Nephron (organoid): ENCODE measurements at regions not wholly inside any gene's neighbourhood (a gene's known extent, or its start where the extent isn't known, plus 50 kb on each side); places are given as distances from the start of the nearest gene placed in this dataset.
A peak's percentile ranks its signal among the peaks of the same experiment; 100 is the strongest.

Source experiments
- H3K27ac Mint-ChIP-seq, 3 experiments: 2 replicates each; pipeline ENCODE4 v1.8.0; 2020; ENCODE audit warnings: mixed read lengths in 3 of 3, mild to moderate bottlenecking in 2 of 3, moderate library complexity in 1 of 3
- H3K27me3 Mint-ChIP-seq: 2 replicates; pipeline ENCODE4 v1.8.0; 2021; ENCODE audit warnings: low read depth, mild to moderate bottlenecking, moderate library complexity, mixed read lengths
- H3K36me3 Mint-ChIP-seq: 2 replicates; pipeline ENCODE4 v1.8.0; 2020; ENCODE audit warnings: low read depth, mixed read lengths
- H3K4me1 Mint-ChIP-seq: 2 replicates; pipeline ENCODE4 v1.8.0; 2020; ENCODE audit warnings: mixed read lengths
- H3K4me3 Mint-ChIP-seq, 3 experiments: 2 replicates each; pipeline ENCODE4 v1.8.0; 2020; ENCODE audit warnings: mild to moderate bottlenecking in 3 of 3, mixed read lengths in 3 of 3, moderate library complexity in 2 of 3
- H3K9me3 Mint-ChIP-seq: 2 replicates; pipeline ENCODE4 v1.8.0; 2020; ENCODE audit warnings: mixed read lengths
- TF ChIP-seq, protein P1 (sequence below), 3 experiments: fragments of 200-600 bp; sonication (generic); IDR thresholded peaks; one replicate each; pipeline ENCODE4 v1.5.0; 2021; ENCODE audit warnings: antibody characterized with exemption in 3 of 3; ENCODE audit not compliant: unreplicated experiment in 3 of 3

DNA sequence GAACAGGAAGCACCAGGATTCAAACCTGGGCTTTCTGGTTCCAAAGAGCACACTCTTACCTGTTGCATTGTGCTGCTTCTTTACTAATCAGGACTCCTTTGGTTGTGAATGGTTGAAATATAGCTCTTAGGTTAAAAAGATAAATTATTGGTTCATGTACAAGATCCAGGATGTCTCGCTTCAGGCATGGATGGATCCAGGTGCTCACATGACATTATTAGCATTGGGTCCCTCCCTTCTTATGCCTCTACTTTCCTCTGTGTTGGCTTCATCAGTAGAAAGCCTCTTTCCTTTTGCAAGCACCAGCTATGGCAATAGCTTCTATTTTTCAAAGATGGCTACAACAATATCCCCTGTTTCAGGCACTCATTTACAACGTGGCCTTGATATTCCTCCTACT, 217.7 kb upstream of the SULF2 start:
- TF ChIP-seq, protein P1, sequence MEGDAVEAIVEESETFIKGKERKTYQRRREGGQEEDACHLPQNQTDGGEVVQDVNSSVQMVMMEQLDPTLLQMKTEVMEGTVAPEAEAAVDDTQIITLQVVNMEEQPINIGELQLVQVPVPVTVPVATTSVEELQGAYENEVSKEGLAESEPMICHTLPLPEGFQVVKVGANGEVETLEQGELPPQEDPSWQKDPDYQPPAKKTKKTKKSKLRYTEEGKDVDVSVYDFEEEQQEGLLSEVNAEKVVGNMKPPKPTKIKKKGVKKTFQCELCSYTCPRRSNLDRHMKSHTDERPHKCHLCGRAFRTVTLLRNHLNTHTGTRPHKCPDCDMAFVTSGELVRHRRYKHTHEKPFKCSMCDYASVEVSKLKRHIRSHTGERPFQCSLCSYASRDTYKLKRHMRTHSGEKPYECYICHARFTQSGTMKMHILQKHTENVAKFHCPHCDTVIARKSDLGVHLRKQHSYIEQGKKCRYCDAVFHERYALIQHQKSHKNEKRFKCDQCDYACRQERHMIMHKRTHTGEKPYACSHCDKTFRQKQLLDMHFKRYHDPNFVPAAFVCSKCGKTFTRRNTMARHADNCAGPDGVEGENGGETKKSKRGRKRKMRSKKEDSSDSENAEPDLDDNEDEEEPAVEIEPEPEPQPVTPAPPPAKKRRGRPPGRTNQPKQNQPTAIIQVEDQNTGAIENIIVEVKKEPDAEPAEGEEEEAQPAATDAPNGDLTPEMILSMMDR (IDR thresholded peaks at IDR 0.05; ENCODE audit: unreplicated experiment in 3 of 3) = no peak
- Mint-ChIP-seq H3K27me3 (peaks cover 7% of the 10 kb centered on the region), H3K4me3 (no peak overlapping the region), H3K27ac (peak overlapping the region in 1 of 3 experiments; percentile 16), H3K36me3 (peaks cover 3% of the 10 kb centered on the region), H3K9me3 (peaks cover 12% of the 10 kb centered on the region), H3K4me1 (peaks cover 20% of the 10 kb centered on the region)

DNA sequence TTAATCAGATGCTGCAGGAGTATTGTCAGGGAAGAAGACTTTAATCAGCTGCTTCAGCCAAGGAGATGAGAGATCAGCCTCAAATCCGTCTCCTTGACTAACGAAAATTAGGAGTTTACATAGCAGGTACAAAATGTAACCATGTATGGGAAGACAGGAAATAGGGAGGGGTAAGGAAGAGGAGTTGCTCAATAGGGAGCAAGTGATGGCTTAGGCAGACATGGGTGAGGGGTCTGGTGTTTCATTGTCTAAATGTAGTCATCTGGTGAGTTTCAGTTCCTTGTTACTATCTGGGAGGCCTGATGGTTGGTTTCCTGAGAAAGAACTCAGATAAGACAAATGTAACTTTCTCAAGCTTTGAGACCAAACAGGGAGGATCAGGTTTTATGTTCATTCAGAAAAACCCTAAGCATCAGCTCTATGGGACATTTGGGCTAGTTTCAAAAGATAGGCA, 217.3 kb upstream of the SULF2 start:
- Mint-ChIP-seq H3K27me3 (peaks cover 7% of the 10 kb centered on the region), H3K36me3 (peaks cover 3% of the 10 kb centered on the region)

DNA sequence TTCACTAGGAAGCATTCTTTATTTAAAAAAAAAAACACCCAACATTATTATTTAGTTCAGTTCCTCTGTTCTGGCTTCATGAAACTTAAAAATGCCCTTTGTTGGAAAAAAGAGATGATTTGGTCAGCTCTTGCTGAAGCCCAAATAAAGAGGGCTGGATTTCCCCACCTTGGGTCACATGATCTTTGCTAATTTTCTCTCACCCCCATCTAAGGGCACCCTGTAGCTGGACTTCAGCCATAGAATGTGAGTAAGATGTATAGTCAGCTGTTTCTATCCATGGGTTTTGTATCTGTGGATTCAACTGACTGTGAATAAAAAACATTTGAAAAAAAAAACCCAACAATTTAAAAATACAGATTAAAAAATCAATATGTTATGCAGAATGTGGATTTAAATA, 213.9 kb upstream of the SULF2 start:
- H3K4me1 Mint-ChIP-seq = peaks cover 5% of the 10 kb centered on the region
- no peak overlapping the region for H3K27ac Mint-ChIP-seq
- TF ChIP-seq, protein P1 (IDR thresholded peaks at IDR 0.05; ENCODE audit: unreplicated experiment in 3 of 3) = no peak
- H3K36me3 Mint-ChIP-seq = peaks cover 3% of the 10 kb centered on the region
- no peak overlapping the region for H3K4me3 Mint-ChIP-seq
- H3K9me3 Mint-ChIP-seq = peaks cover 6% of the 10 kb centered on the region
- H3K27me3 Mint-ChIP-seq = no peaks in the 10 kb centered on the region

More for the DNA sequence above, 217.3 kb upstream of the SULF2 start:
- Mint-ChIP-seq H3K27ac (no peak overlapping the region), H3K4me3 (no peak overlapping the region), H3K4me1 (peaks cover 15% of the 10 kb centered on the region), H3K9me3 (peaks cover 10% of the 10 kb centered on the region)
- TF ChIP-seq, protein P1 (IDR thresholded peaks at IDR 0.05; ENCODE audit: unreplicated experiment in 3 of 3) = no peak

DNA sequence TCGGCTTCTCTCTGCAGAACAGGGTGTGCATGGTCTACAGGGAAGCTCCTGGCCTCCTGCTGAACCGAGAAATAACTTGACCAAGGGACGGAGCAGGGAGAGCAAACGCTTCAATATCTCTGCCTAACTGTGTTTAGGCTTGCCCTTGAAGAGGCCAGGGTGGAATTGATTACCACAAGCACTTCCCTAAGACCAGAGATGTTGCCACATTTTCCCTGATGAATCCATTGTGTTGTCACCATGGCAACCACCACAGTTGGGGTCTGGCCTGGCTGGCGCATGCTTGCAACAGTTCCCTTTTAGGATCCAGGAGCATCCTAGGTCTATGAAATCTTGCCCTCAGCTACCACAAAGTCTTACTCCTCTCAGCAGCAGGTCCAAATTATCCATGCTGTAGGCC, 213.5 kb upstream of the SULF2 start:
- H3K27me3 Mint-ChIP-seq = no peaks in the 10 kb centered on the region
- no peak overlapping the region for H3K27ac Mint-ChIP-seq
- peaks cover 5% of the 10 kb centered on the region for H3K4me1 Mint-ChIP-seq
- peaks cover 2% of the 10 kb centered on the region for H3K9me3 Mint-ChIP-seq
- TF ChIP-seq, protein P1 (IDR thresholded peaks at IDR 0.05; ENCODE audit: unreplicated experiment in 3 of 3) = no peak
- no peak overlapping the region for H3K4me3 Mint-ChIP-seq
- peaks cover under 1% of the 10 kb centered on the region for H3K36me3 Mint-ChIP-seq

DNA sequence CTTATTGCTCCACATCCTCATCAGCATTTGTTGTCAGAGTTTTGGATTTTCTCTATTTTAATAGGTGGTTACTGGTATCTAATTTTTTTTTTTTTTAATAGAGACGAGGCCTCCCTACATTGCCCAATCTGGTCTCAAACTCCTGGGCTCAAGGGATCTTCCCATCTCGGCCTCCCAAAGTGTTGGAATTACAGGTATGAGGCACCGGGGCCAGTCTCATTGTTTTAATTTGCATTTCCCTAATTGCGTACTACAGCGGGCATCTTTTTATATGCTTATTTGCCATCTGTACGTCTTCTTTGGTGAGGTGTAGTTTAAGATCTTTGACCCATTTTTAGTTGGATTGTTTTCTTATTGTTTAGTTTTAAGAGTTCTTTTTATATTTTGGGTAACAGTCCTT, 210.4 kb upstream of the SULF2 start:
- TF ChIP-seq, protein P1 (IDR thresholded peaks at IDR 0.05; ENCODE audit: unreplicated experiment in 3 of 3) = no peak
- Mint-ChIP-seq H3K27me3 (peaks cover 4% of the 10 kb centered on the region), H3K4me1 (peaks cover 30% of the 10 kb centered on the region), H3K4me3 (no peak overlapping the region), H3K27ac (no peak overlapping the region), H3K9me3 (peaks cover 4% of the 10 kb centered on the region), H3K36me3 (no peaks in the 10 kb centered on the region)

DNA sequence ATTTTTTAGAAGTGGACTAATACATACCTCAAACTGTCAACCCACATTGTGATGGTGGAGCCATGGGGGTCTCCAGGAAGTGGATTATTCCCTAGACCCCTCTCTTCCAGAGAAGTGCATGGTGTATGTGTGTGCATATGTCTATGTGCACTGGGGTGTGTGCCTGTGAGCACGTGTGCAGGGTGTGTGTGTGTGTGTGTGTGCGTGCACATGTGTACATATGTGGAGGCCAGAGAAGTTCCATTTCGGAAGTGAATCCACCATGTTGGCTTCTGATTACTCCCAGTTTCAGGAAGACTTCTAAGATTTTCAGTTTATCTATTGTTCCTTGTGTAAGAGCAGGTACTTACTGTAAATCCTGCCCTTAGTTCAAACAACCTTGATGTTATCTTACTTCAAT, 208.5 kb upstream of the SULF2 start:
- H3K9me3 Mint-ChIP-seq = peaks cover 4% of the 10 kb centered on the region
- TF ChIP-seq, protein P1 (IDR thresholded peaks at IDR 0.05; ENCODE audit: unreplicated experiment in 3 of 3) = no peak
- H3K36me3 Mint-ChIP-seq = no peaks in the 10 kb centered on the region

More for the DNA sequence above, 208.5 kb upstream of the SULF2 start:
- no peak overlapping the region for H3K27ac Mint-ChIP-seq
- H3K4me1 Mint-ChIP-seq = peaks cover 44% of the 10 kb centered on the region
- peaks cover 4% of the 10 kb centered on the region for H3K27me3 Mint-ChIP-seq
- no peak overlapping the region for H3K4me3 Mint-ChIP-seq
